OCI-LY1 (cell line): ENCODE measurements at regions not wholly inside any gene's neighbourhood (a gene's known extent, or its start where the extent isn't known, plus 50 kb on each side); places are given as distances from the start of the nearest gene placed in this dataset.

ENCODE experiments used
- H2AFZ ChIP-seq: fragments of 200-600 bp; sonication (generic), shearing (Covaris generic); 2 replicates; pipeline ENCODE4 v1.6.0; 2014; ENCODE audit warnings: antibody characterized with exemption, mild to moderate bottlenecking, low read length
- H3F3A ChIP-seq: fragments of 200-600 bp; sonication (generic), shearing (Covaris generic); 2 replicates; pipeline ENCODE4 v1.6.0; 2014; ENCODE audit warnings: mild to moderate bottlenecking, antibody characterized with exemption, low read length, moderate library complexity; ENCODE audit not compliant: insufficient read depth
- H3K27ac ChIP-seq: fragments of 200-600 bp; sonication (generic); 2 replicates; pipeline ENCODE4 v1.5.1; 2014; ENCODE audit warnings: low read length, mixed run types, mild to moderate bottlenecking, low read depth; ENCODE audit not compliant: poor library complexity, severe bottlenecking
- H3K27me3 ChIP-seq: fragments of 200-600 bp; sonication (generic); 2 replicates; pipeline ENCODE4 v1.6.0; 2014; ENCODE audit warnings: antibody characterized with exemption, mild to moderate bottlenecking, low read length, moderate library complexity; ENCODE audit not compliant: insufficient read depth
- H3K36me3 ChIP-seq: fragments of 200-600 bp; sonication (generic); 2 replicates; pipeline ENCODE4 v1.6.1; 2014; ENCODE audit warnings: mild to moderate bottlenecking, antibody characterized with exemption, low read length, moderate library complexity, mixed read lengths; ENCODE audit not compliant: insufficient read depth
- H3K4me1 ChIP-seq: fragments of 200-600 bp; sonication (generic); 2 replicates; pipeline ENCODE4 v1.5.1; 2014; ENCODE audit warnings: mild to moderate bottlenecking, low read length, moderate library complexity; ENCODE audit not compliant: insufficient read depth, severe bottlenecking
- H3K4me2 ChIP-seq: fragments of 200-600 bp; sonication (generic), shearing (Covaris generic); 2 replicates; pipeline ENCODE4 v1.6.1; 2014; ENCODE audit warnings: low read length
- H3K4me3 ChIP-seq: fragments of 200-600 bp; sonication (generic); 2 replicates; pipeline ENCODE4 v1.5.1; 2014; ENCODE audit warnings: low read length, low read depth, mild to moderate bottlenecking, mixed read lengths; ENCODE audit not compliant: poor library complexity, severe bottlenecking
- H3K79me2 ChIP-seq: fragments of 200-600 bp; shearing (Covaris generic); 2 replicates; pipeline ENCODE4 v1.6.1; 2016; ENCODE audit warnings: mixed run types, low read length, mixed read lengths; ENCODE audit not compliant: insufficient read depth
- H3K9ac ChIP-seq: fragments of 200-600 bp; sonication (generic), shearing (Covaris generic); 2 replicates; pipeline ENCODE4 v1.6.1; 2014; ENCODE audit warnings: mild to moderate bottlenecking, low read length, mixed read lengths
- H3K9me2 ChIP-seq: fragments of 200-600 bp; sonication (generic), shearing (Covaris generic); 2 replicates; pipeline ENCODE4 v1.6.1; 2014; ENCODE audit warnings: low read depth, mild to moderate bottlenecking, low read length, mixed read lengths
- H3K9me3 ChIP-seq: fragments of 200-600 bp; shearing (Covaris generic); 2 replicates; pipeline ENCODE4 v1.6.1; 2014; ENCODE audit warnings: low read length, mixed read lengths
- H4K20me1 ChIP-seq: fragments of 200-600 bp; sonication (generic), shearing (Covaris generic); 2 replicates; pipeline ENCODE4 v1.6.0; 2016; ENCODE audit warnings: mild to moderate bottlenecking, low read length; ENCODE audit not compliant: insufficient read depth
- CTCF ChIP-seq: fragments of 200-600 bp; sonication (generic), shearing (Covaris generic); IDR thresholded peaks from 2 replicates; pipeline ENCODE4 v1.5.1; 2017; ENCODE audit warnings: mild to moderate bottlenecking, antibody characterized with exemption, low read length, moderate library complexity, mixed read lengths
- EZH2 ChIP-seq: fragments of 200-600 bp; sonication (generic), shearing (Covaris generic); IDR thresholded peaks from 2 replicates; pipeline ENCODE4 v1.8.0; 2017; ENCODE audit warnings: borderline replicate concordance, mixed run types, mild to moderate bottlenecking, antibody characterized with exemption, low read length, moderate library complexity, mixed read lengths

- H3K4me1 ChIP-seq = no peaks in the 10 kb centered on the region
- no peak overlapping the region for H2AFZ ChIP-seq
- no peaks in the 10 kb centered on the region for H4K20me1 ChIP-seq
- no peaks in the 10 kb centered on the region for H3F3A ChIP-seq
- H3K4me2 ChIP-seq = no peak overlapping the region
- no peak overlapping the region for H3K4me3 ChIP-seq
- no peak overlapping the region for H3K9ac ChIP-seq
- H3K27ac ChIP-seq = no peak overlapping the region
- TF ChIP-seq CTCF (no peak), EZH2 (no peak)
- H3K9me2 ChIP-seq = no peaks in the 10 kb centered on the region
- no peaks in the 10 kb centered on the region for H3K36me3 ChIP-seq
- no peaks in the 10 kb centered on the region for H3K9me3 ChIP-seq
- peaks cover 5% of the 10 kb centered on the region; the same call in 1 of the 2 replicates for H3K27me3 ChIP-seq
- no peaks in the 10 kb centered on the region for H3K79me2 ChIP-seq
Measured at GRCh38 chr1:14367451-14367850, 231.0 kb upstream of the KAZN start.

GRCh38 chr1:14369526-14370213 lies 228.8 kb upstream of the KAZN start:
- no peaks in the 10 kb centered on the region for H3K9me3 ChIP-seq
- H3K27me3 ChIP-seq = peaks cover 5% of the 10 kb centered on the region; the same call in 1 of the 2 replicates
- no peaks in the 10 kb centered on the region for H4K20me1 ChIP-seq
- no peaks in the 10 kb centered on the region for H3F3A ChIP-seq
- no peak overlapping the region for H3K4me3 ChIP-seq
- H3K4me1 ChIP-seq = no peaks in the 10 kb centered on the region
- no peaks in the 10 kb centered on the region for H3K9me2 ChIP-seq
- no peak overlapping the region for H2AFZ ChIP-seq
- no peaks in the 10 kb centered on the region for H3K79me2 ChIP-seq
- H3K27ac ChIP-seq = no peak overlapping the region
- no peak overlapping the region for H3K9ac ChIP-seq
- H3K36me3 ChIP-seq = no peaks in the 10 kb centered on the region
- TF ChIP-seq EZH2 (no peak), CTCF (no peak)
- no peak overlapping the region for H3K4me2 ChIP-seq

- H3K9me3 ChIP-seq = no peaks in the 10 kb centered on the region
- no peak for TF ChIP-seq CTCF
- TF ChIP-seq EZH2 = no peak
Measured at GRCh38 chr1:14371771-14372497, 226.6 kb upstream of the KAZN start.

More at GRCh38 chr1:14371771-14372497, 226.6 kb upstream of the KAZN start:
- H3K9me2 ChIP-seq = no peaks in the 10 kb centered on the region
- H3K4me1 ChIP-seq = no peaks in the 10 kb centered on the region
- no peaks in the 10 kb centered on the region for H3K79me2 ChIP-seq
- H3K9ac ChIP-seq = no peak overlapping the region
- no peak overlapping the region for H3K27ac ChIP-seq
- no peaks in the 10 kb centered on the region for H3K36me3 ChIP-seq
- no peaks in the 10 kb centered on the region for H3F3A ChIP-seq
- peaks cover 5% of the 10 kb centered on the region; the same call in 1 of the 2 replicates for H3K27me3 ChIP-seq
- no peak overlapping the region for H3K4me3 ChIP-seq
- H3K4me2 ChIP-seq = no peak overlapping the region
- no peaks in the 10 kb centered on the region for H4K20me1 ChIP-seq
- no peak overlapping the region for H2AFZ ChIP-seq
